Nephron progenitor cell (in vitro differentiated cells): ENCODE measurements at regions not wholly inside any gene's neighbourhood (a gene's known extent, or its start where the extent isn't known, plus 50 kb on each side); places are given as distances from the start of the nearest gene placed in this dataset.

Source experiments
- DNase-seq: peaks from one replicate; pipeline ENCODE4 v3.0.0; 2021
- H3K27ac Mint-ChIP-seq: 2 replicates; pipeline ENCODE4 v1.8.0; 2021; ENCODE audit warnings: mild to moderate bottlenecking, moderate library complexity, mixed read lengths
- H3K27me3 Mint-ChIP-seq: 2 replicates; pipeline ENCODE4 v1.8.0; 2021; ENCODE audit warnings: mild to moderate bottlenecking, low read depth, mixed read lengths; ENCODE audit not compliant: poor library complexity
- H3K36me3 Mint-ChIP-seq: 2 replicates; pipeline ENCODE4 v1.8.0; 2021; ENCODE audit warnings: low read depth, mixed read lengths
- H3K4me1 Mint-ChIP-seq: 2 replicates; pipeline ENCODE4 v1.8.0; 2021; ENCODE audit warnings: mixed read lengths
- H3K4me3 Mint-ChIP-seq: 2 replicates; pipeline ENCODE4 v1.8.0; 2021; ENCODE audit warnings: mild to moderate bottlenecking, moderate library complexity, mixed read lengths
- H3K9me3 Mint-ChIP-seq: 2 replicates; pipeline ENCODE4 v1.8.0; 2021; ENCODE audit warnings: mild to moderate bottlenecking, moderate library complexity, mixed read lengths
- TF ChIP-seq, protein P1 (sequence below): fragments of 200-600 bp; sonication (generic); IDR thresholded peaks from 2 replicates; pipeline ENCODE4 v1.5.0; 2021; ENCODE audit warnings: antibody characterized with exemption

- TF ChIP-seq, protein P1, sequence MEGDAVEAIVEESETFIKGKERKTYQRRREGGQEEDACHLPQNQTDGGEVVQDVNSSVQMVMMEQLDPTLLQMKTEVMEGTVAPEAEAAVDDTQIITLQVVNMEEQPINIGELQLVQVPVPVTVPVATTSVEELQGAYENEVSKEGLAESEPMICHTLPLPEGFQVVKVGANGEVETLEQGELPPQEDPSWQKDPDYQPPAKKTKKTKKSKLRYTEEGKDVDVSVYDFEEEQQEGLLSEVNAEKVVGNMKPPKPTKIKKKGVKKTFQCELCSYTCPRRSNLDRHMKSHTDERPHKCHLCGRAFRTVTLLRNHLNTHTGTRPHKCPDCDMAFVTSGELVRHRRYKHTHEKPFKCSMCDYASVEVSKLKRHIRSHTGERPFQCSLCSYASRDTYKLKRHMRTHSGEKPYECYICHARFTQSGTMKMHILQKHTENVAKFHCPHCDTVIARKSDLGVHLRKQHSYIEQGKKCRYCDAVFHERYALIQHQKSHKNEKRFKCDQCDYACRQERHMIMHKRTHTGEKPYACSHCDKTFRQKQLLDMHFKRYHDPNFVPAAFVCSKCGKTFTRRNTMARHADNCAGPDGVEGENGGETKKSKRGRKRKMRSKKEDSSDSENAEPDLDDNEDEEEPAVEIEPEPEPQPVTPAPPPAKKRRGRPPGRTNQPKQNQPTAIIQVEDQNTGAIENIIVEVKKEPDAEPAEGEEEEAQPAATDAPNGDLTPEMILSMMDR = no peak
- Mint-ChIP-seq H3K9me3 (peaks cover 59% of the 10 kb centered on the region), H3K27me3 (peaks cover 15% of the 10 kb centered on the region), H3K36me3 (no peaks in the 10 kb centered on the region), H3K4me3 (no peak overlapping the region), H3K27ac (no peak overlapping the region), H3K4me1 (no peaks in the 10 kb centered on the region)
- no peak for DNase-seq
Observed at GRCh38 chrX:135632353-135632752, 81.1 kb upstream of the CT45A1 start.

DNA sequence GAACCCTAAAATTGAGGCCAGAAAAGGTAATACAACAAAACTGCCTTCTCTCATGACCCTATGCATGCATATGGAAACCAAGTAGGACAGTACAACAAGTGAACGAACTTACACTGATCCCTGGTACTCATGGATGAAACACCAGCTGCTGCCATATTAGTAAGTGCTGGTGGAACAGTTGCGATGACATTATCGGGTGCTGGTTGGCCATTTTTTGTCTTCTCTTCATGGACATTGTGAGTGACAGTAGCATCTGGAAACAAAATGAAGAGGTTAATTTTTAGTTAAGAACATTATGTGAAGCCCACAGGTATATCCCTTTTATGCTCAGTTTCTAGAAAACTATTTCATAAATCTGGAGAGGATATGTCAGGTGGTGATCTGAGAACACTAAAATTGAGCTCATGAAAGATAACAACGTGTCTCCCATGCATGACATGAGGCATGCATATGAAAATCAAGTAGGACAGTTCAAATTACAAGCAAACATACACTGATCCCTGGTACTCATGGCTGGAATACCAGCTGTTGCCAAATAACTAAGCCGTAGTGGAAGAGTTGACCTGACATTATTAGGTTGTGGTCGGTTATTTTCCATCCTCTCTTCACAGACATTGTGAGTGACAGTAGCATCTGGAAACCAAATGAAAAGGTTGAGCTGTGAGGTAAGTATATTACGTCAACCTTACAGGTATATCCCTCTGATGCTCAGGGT, 74.2 kb upstream of the CT45A1 start:
- H3K36me3 Mint-ChIP-seq = no peaks in the 10 kb centered on the region
- TF ChIP-seq, protein P1 = no peak
- H3K9me3 Mint-ChIP-seq = peaks cover 69% of the 10 kb centered on the region
- H3K27ac Mint-ChIP-seq = no peak overlapping the region
- no peak overlapping the region for H3K4me3 Mint-ChIP-seq
- no peak for DNase-seq
- no peaks in the 10 kb centered on the region for H3K4me1 Mint-ChIP-seq
- peaks cover 8% of the 10 kb centered on the region for H3K27me3 Mint-ChIP-seq

- no peaks in the 10 kb centered on the region for H3K36me3 Mint-ChIP-seq
- H3K4me1 Mint-ChIP-seq = no peaks in the 10 kb centered on the region
- TF ChIP-seq, protein P1 = no peak
- H3K27ac Mint-ChIP-seq = no peak overlapping the region
- no peak for DNase-seq
- H3K9me3 Mint-ChIP-seq = peaks cover 48% of the 10 kb centered on the region
- no peak overlapping the region for H3K4me3 Mint-ChIP-seq
- no peaks in the 10 kb centered on the region for H3K27me3 Mint-ChIP-seq
Observed at GRCh38 chrX:135643916-135644315, 69.5 kb upstream of the CT45A1 start.

DNA sequence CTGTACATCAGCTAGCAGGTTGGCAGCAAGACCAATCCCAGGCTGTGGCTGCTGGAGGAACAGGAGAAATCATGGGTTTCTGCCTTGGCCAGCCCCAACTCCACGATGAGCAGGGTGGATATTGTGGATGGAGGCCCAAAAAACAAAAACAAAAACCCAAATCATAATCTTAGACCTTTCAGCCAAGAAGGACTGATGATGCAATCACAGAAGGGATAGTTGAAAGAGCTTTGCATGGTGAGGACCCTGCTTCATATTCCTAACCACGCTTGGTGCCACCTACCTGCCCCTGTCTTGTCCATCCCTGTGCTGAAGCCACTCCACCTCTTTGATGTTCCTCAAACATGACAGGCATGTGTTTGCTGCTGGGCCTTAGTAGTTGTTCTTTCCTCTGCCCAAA, 68.8 kb upstream of the CT45A1 start:
- no peaks in the 10 kb centered on the region for H3K36me3 Mint-ChIP-seq
- peaks cover 42% of the 10 kb centered on the region for H3K9me3 Mint-ChIP-seq
- H3K27ac Mint-ChIP-seq = no peak overlapping the region
- H3K4me3 Mint-ChIP-seq = no peak overlapping the region
- TF ChIP-seq, protein P1 = no peak
- DNase-seq = no peak
- no peaks in the 10 kb centered on the region for H3K27me3 Mint-ChIP-seq
- H3K4me1 Mint-ChIP-seq = no peaks in the 10 kb centered on the region

- Mint-ChIP-seq H3K36me3 (no peaks in the 10 kb centered on the region), H3K27ac (no peak overlapping the region), H3K9me3 (peaks cover 37% of the 10 kb centered on the region)
Observed at GRCh38 chrX:135649029-135649428, 64.4 kb upstream of the CT45A1 start.

More at GRCh38 chrX:135649029-135649428, 64.4 kb upstream of the CT45A1 start:
- DNase-seq = no peak
- TF ChIP-seq, protein P1 = no peak
- H3K4me1 Mint-ChIP-seq = no peaks in the 10 kb centered on the region
- no peak overlapping the region for H3K4me3 Mint-ChIP-seq
- peaks cover 4% of the 10 kb centered on the region for H3K27me3 Mint-ChIP-seq
